ENCODE measurements at regions not wholly inside any gene's neighbourhood (a gene's known extent, or its start where the extent isn't known, plus 50 kb on each side); places are given as distances from the start of the nearest gene placed in this dataset.

- Histone ChIP-seq H3K27ac (ENCODE audit: low read length) (no peak overlapping the region), H3K9ac (ENCODE audit: low read depth, low read length) (no peak overlapping the region), H3K9me3 (ENCODE audit: insufficient read depth, low read depth, low read length) (peaks cover 12% of the 10 kb centered on the region; the same call in 1 of the 2 replicates), H3K36me3 (ENCODE audit: insufficient read depth, low read depth, low read length) (no peaks in the 10 kb centered on the region), H3K4me1 (ENCODE audit: insufficient read depth, low read length) (no peaks in the 10 kb centered on the region), H3K4me3 (ENCODE audit: low read length) (no peak overlapping the region), H3K27me3 (ENCODE audit: insufficient read depth, low read length) (no peaks in the 10 kb centered on the region)
Measured at GRCh38 chr7:67857698-67858097, 861.1 kb downstream of the TYW1 start.

GRCh38 chr7:67858931-67859330 is 862.3 kb downstream of the TYW1 start:
- Histone ChIP-seq H3K9ac (ENCODE audit: low read depth, low read length) (no peak overlapping the region), H3K36me3 (ENCODE audit: insufficient read depth, low read depth, low read length) (no peaks in the 10 kb centered on the region), H3K9me3 (ENCODE audit: insufficient read depth, low read depth, low read length) (peaks cover 12% of the 10 kb centered on the region; the same call in 1 of the 2 replicates), H3K27me3 (ENCODE audit: insufficient read depth, low read length) (no peaks in the 10 kb centered on the region), H3K27ac (ENCODE audit: low read length) (no peak overlapping the region), H3K4me1 (ENCODE audit: insufficient read depth, low read length) (no peaks in the 10 kb centered on the region), H3K4me3 (ENCODE audit: low read length) (no peak overlapping the region)

- Histone ChIP-seq H3K9me3 (ENCODE audit: insufficient read depth, low read depth, low read length) (peaks cover 12% of the 10 kb centered on the region; the same call in 1 of the 2 replicates), H3K9ac (ENCODE audit: low read depth, low read length) (no peak overlapping the region), H3K4me1 (ENCODE audit: insufficient read depth, low read length) (no peaks in the 10 kb centered on the region), H3K4me3 (ENCODE audit: low read length) (no peak overlapping the region), H3K36me3 (ENCODE audit: insufficient read depth, low read depth, low read length) (no peaks in the 10 kb centered on the region), H3K27me3 (ENCODE audit: insufficient read depth, low read length) (no peaks in the 10 kb centered on the region), H3K27ac (ENCODE audit: low read length) (no peak overlapping the region)
Measured at GRCh38 chr7:67863911-67864310, 867.3 kb downstream of the TYW1 start.

- no peak overlapping the region for H3K27ac ChIP-seq (ENCODE audit: low read length)
- H3K27me3 ChIP-seq (ENCODE audit: insufficient read depth, low read length) = no peaks in the 10 kb centered on the region
- no peaks in the 10 kb centered on the region for H3K36me3 ChIP-seq (ENCODE audit: insufficient read depth, low read depth, low read length)
- no peak overlapping the region for H3K4me3 ChIP-seq (ENCODE audit: low read length)
- H3K9me3 ChIP-seq (ENCODE audit: insufficient read depth, low read depth, low read length) = peaks cover 12% of the 10 kb centered on the region; the same call in 1 of the 2 replicates
- no peak overlapping the region for H3K9ac ChIP-seq (ENCODE audit: low read depth, low read length)
- H3K4me1 ChIP-seq (ENCODE audit: insufficient read depth, low read length) = no peaks in the 10 kb centered on the region
Measured at GRCh38 chr7:67866054-67866453, 869.4 kb downstream of the TYW1 start.

GRCh38 chr7:67866812-67867211 is 870.2 kb downstream of the TYW1 start:
- Histone ChIP-seq H3K27me3 (ENCODE audit: insufficient read depth, low read length) (no peaks in the 10 kb centered on the region), H3K9me3 (ENCODE audit: insufficient read depth, low read depth, low read length) (peaks cover 8% of the 10 kb centered on the region; the same call in 1 of the 2 replicates), H3K27ac (ENCODE audit: low read length) (no peak overlapping the region), H3K36me3 (ENCODE audit: insufficient read depth, low read depth, low read length) (no peaks in the 10 kb centered on the region), H3K4me1 (ENCODE audit: insufficient read depth, low read length) (no peaks in the 10 kb centered on the region), H3K9ac (ENCODE audit: low read depth, low read length) (no peak overlapping the region), H3K4me3 (ENCODE audit: low read length) (no peak overlapping the region)

GRCh38 chr7:67870396-67870795 is 873.8 kb downstream of the TYW1 start:
- H3K27me3 ChIP-seq (ENCODE audit: insufficient read depth, low read length) = no peaks in the 10 kb centered on the region
- H3K9me3 ChIP-seq (ENCODE audit: insufficient read depth, low read depth, low read length) = no peaks in the 10 kb centered on the region
- H3K9ac ChIP-seq (ENCODE audit: low read depth, low read length) = no peak overlapping the region
- H3K36me3 ChIP-seq (ENCODE audit: insufficient read depth, low read depth, low read length) = no peaks in the 10 kb centered on the region
- H3K4me1 ChIP-seq (ENCODE audit: insufficient read depth, low read length) = no peaks in the 10 kb centered on the region
- H3K4me3 ChIP-seq (ENCODE audit: low read length) = no peak overlapping the region
- H3K27ac ChIP-seq (ENCODE audit: low read length) = no peak overlapping the region

GRCh38 chr7:67875558-67875957 is 878.9 kb downstream of the TYW1 start:
- H3K27ac ChIP-seq (ENCODE audit: low read length) = no peak overlapping the region
- H3K36me3 ChIP-seq (ENCODE audit: insufficient read depth, low read depth, low read length) = no peaks in the 10 kb centered on the region
- no peak overlapping the region for H3K9ac ChIP-seq (ENCODE audit: low read depth, low read length)
- no peaks in the 10 kb centered on the region for H3K9me3 ChIP-seq (ENCODE audit: insufficient read depth, low read depth, low read length)
- no peaks in the 10 kb centered on the region for H3K27me3 ChIP-seq (ENCODE audit: insufficient read depth, low read length)
- no peaks in the 10 kb centered on the region for H3K4me1 ChIP-seq (ENCODE audit: insufficient read depth, low read length)
- H3K4me3 ChIP-seq (ENCODE audit: low read length) = no peak overlapping the region

- H3K4me3 ChIP-seq (ENCODE audit: low read length) = no peak overlapping the region
- no peaks in the 10 kb centered on the region for H3K27me3 ChIP-seq (ENCODE audit: insufficient read depth, low read length)
- no peaks in the 10 kb centered on the region for H3K4me1 ChIP-seq (ENCODE audit: insufficient read depth, low read length)
- H3K9ac ChIP-seq (ENCODE audit: low read depth, low read length) = no peak overlapping the region
- H3K9me3 ChIP-seq (ENCODE audit: insufficient read depth, low read depth, low read length) = no peaks in the 10 kb centered on the region
- H3K36me3 ChIP-seq (ENCODE audit: insufficient read depth, low read depth, low read length) = no peaks in the 10 kb centered on the region
- H3K27ac ChIP-seq (ENCODE audit: low read length) = no peak overlapping the region
Measured at GRCh38 chr7:67878808-67879207, 882.2 kb downstream of the TYW1 start.

- H3K9ac ChIP-seq (ENCODE audit: low read depth, low read length) = no peak overlapping the region
- peaks cover 16% of the 10 kb centered on the region; the same call in 1 of the 2 replicates for H3K9me3 ChIP-seq (ENCODE audit: insufficient read depth, low read depth, low read length)
- no peaks in the 10 kb centered on the region for H3K36me3 ChIP-seq (ENCODE audit: insufficient read depth, low read depth, low read length)
- no peak overlapping the region for H3K27ac ChIP-seq (ENCODE audit: low read length)
- H3K4me1 ChIP-seq (ENCODE audit: insufficient read depth, low read length) = no peaks in the 10 kb centered on the region
- no peak overlapping the region for H3K4me3 ChIP-seq (ENCODE audit: low read length)
- no peaks in the 10 kb centered on the region for H3K27me3 ChIP-seq (ENCODE audit: insufficient read depth, low read length)
Measured at GRCh38 chr7:67882843-67883242, 886.2 kb downstream of the TYW1 start.

GRCh38 chr7:67890316-67890715 is 893.7 kb downstream of the TYW1 start:
- H3K9me3 ChIP-seq (ENCODE audit: insufficient read depth, low read depth, low read length) = peaks cover 32% of the 10 kb centered on the region
- no peak overlapping the region for H3K4me3 ChIP-seq (ENCODE audit: low read length)
- H3K36me3 ChIP-seq (ENCODE audit: insufficient read depth, low read depth, low read length) = no peaks in the 10 kb centered on the region
- no peaks in the 10 kb centered on the region for H3K4me1 ChIP-seq (ENCODE audit: insufficient read depth, low read length)
- no peak overlapping the region for H3K9ac ChIP-seq (ENCODE audit: low read depth, low read length)
- H3K27me3 ChIP-seq (ENCODE audit: insufficient read depth, low read length) = no peaks in the 10 kb centered on the region
- no peak overlapping the region for H3K27ac ChIP-seq (ENCODE audit: low read length)

- H3K36me3 ChIP-seq (ENCODE audit: insufficient read depth, low read depth, low read length) = no peaks in the 10 kb centered on the region
- no peak overlapping the region for H3K4me3 ChIP-seq (ENCODE audit: low read length)
- no peak overlapping the region for H3K27ac ChIP-seq (ENCODE audit: low read length)
- H3K4me1 ChIP-seq (ENCODE audit: insufficient read depth, low read length) = no peaks in the 10 kb centered on the region
- H3K9ac ChIP-seq (ENCODE audit: low read depth, low read length) = no peak overlapping the region
- no peaks in the 10 kb centered on the region; the same call in 1 of the 2 replicates for H3K9me3 ChIP-seq (ENCODE audit: insufficient read depth, low read depth, low read length)
- no peaks in the 10 kb centered on the region for H3K27me3 ChIP-seq (ENCODE audit: insufficient read depth, low read length)
Measured at GRCh38 chr7:67894746-67895145, 898.1 kb downstream of the TYW1 start.

- no peak overlapping the region for H3K27ac ChIP-seq (ENCODE audit: low read length)
- H3K9ac ChIP-seq (ENCODE audit: low read depth, low read length) = no peak overlapping the region
- H3K4me3 ChIP-seq (ENCODE audit: low read length) = no peak overlapping the region
- no peaks in the 10 kb centered on the region for H3K9me3 ChIP-seq (ENCODE audit: insufficient read depth, low read depth, low read length)
- H3K36me3 ChIP-seq (ENCODE audit: insufficient read depth, low read depth, low read length) = no peaks in the 10 kb centered on the region
- no peaks in the 10 kb centered on the region for H3K27me3 ChIP-seq (ENCODE audit: insufficient read depth, low read length)
- no peaks in the 10 kb centered on the region for H3K4me1 ChIP-seq (ENCODE audit: insufficient read depth, low read length)
Measured at GRCh38 chr7:67896721-67897120, 900.1 kb downstream of the TYW1 start.

GRCh38 chr7:67900456-67900855 is 903.8 kb downstream of the TYW1 start:
- Histone ChIP-seq H3K9ac (ENCODE audit: low read depth, low read length) (no peak overlapping the region), H3K9me3 (ENCODE audit: insufficient read depth, low read depth, low read length) (no peaks in the 10 kb centered on the region), H3K4me1 (ENCODE audit: insufficient read depth, low read length) (no peaks in the 10 kb centered on the region), H3K36me3 (ENCODE audit: insufficient read depth, low read depth, low read length) (no peaks in the 10 kb centered on the region), H3K4me3 (ENCODE audit: low read length) (no peak overlapping the region), H3K27me3 (ENCODE audit: insufficient read depth, low read length) (no peaks in the 10 kb centered on the region), H3K27ac (ENCODE audit: low read length) (no peak overlapping the region)

Data from iPS-20b (cell line).